Ascending aorta (tissue), 2 donors: ENCODE measurements at regions not wholly inside any gene's neighbourhood (a gene's known extent, or its start where the extent isn't known, plus 50 kb on each side); places are given as distances from the start of the nearest gene placed in this dataset.

Source experiments
- DNase-seq, 2 donors: peaks; one replicate each; pipeline ENCODE4 v3.0.0-alpha.2; 2019; ENCODE audit warnings: low spot score in 2 of 2
- H3K27ac ChIP-seq, 2 donors: fragments of 200-600 bp; sonication (generic); one replicate each; pipeline ENCODE4 v1.5.1; 2016 to 2017; ENCODE audit warnings: mild to moderate bottlenecking in 1 of 2
- H3K27me3 ChIP-seq: fragments of 200-600 bp; sonication (generic); one replicate; pipeline ENCODE4 v1.5.1; 2017
- H3K36me3 ChIP-seq, 2 donors: fragments of 200-600 bp; sonication (generic); one replicate each; pipeline ENCODE4 v1.5.1; 2016
- H3K4me1 ChIP-seq, 2 donors: fragments of 200-600 bp; sonication (generic); one replicate each; pipeline ENCODE4 v1.5.1; 2016 to 2017; ENCODE audit warnings: mild to moderate bottlenecking in 1 of 2
- H3K4me3 ChIP-seq, 2 donors: fragments of 200-600 bp; sonication (generic); one replicate each; pipeline ENCODE4 v1.5.1; 2016 to 2017; ENCODE audit warnings: mild to moderate bottlenecking in 1 of 2
- H3K9me3 ChIP-seq, 2 donors: fragments of 200-600 bp; sonication (generic); one replicate each; pipeline ENCODE4 v1.5.1; 2016
- intact Hi-C: fragments of 100-400 bp; cut with DNase I; formaldehyde crosslinking; loops from one replicate; pipeline ENCODE4 v1.15.1; 2023
- TF ChIP-seq, protein P1 (sequence below), 3 experiments: fragments of 200-600 bp in 2 of 3; fragments of 450-650 bp in 1 of 3; sonication (generic) in 2 of 3; IDR thresholded peaks; one replicate each; pipeline ENCODE4 v1.5.1; 2016 to 2019; ENCODE audit warnings: antibody characterized with exemption in 3 of 3, mild to moderate bottlenecking in 1 of 3, moderate library complexity in 1 of 3

GRCh38 chr18:43481069-43481468 is 203.8 kb upstream of the SYT4 start:
- intact Hi-C loops, result no loop called here
- TF ChIP-seq, protein P1, sequence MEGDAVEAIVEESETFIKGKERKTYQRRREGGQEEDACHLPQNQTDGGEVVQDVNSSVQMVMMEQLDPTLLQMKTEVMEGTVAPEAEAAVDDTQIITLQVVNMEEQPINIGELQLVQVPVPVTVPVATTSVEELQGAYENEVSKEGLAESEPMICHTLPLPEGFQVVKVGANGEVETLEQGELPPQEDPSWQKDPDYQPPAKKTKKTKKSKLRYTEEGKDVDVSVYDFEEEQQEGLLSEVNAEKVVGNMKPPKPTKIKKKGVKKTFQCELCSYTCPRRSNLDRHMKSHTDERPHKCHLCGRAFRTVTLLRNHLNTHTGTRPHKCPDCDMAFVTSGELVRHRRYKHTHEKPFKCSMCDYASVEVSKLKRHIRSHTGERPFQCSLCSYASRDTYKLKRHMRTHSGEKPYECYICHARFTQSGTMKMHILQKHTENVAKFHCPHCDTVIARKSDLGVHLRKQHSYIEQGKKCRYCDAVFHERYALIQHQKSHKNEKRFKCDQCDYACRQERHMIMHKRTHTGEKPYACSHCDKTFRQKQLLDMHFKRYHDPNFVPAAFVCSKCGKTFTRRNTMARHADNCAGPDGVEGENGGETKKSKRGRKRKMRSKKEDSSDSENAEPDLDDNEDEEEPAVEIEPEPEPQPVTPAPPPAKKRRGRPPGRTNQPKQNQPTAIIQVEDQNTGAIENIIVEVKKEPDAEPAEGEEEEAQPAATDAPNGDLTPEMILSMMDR (IDR thresholded peaks at IDR 0.05), result no peak
- Histone ChIP-seq H3K9me3 (no peaks in the 10 kb centered on the region), H3K27ac (no peak overlapping the region), H3K4me3 (no peak overlapping the region), H3K27me3 (no peaks in the 10 kb centered on the region), H3K36me3 (no peaks in the 10 kb centered on the region), H3K4me1 (no peaks in the 10 kb centered on the region)
- DNase-seq, result no peak

DNA sequence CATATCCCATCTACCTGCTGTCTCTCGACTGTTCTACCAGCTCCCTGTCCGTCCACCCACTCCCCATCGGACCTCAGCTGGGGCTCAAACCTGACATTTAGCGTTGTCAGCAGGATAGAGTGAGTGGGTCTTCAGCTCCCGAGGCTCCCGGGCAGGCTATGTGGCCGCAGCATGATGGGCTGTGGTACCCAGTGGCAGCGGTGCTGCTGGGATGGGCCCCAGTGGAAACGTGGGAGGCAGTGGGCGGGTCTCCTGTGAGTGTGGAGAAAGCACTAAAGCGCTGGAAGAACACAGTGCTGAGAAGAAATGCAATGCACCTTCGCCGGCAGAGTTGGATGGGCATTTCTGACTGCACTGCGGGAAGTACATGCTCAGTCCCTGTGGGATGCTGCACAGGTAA is 204.8 kb upstream of the SYT4 start:
- TF ChIP-seq, protein P1 (IDR thresholded peaks at IDR 0.05), result no peak
- no peak for DNase-seq
- no peaks in the 10 kb centered on the region for H3K9me3 ChIP-seq
- no peak overlapping the region for H3K27ac ChIP-seq
- H3K4me3 ChIP-seq, result no peak overlapping the region
- no peaks in the 10 kb centered on the region for H3K36me3 ChIP-seq
- H3K27me3 ChIP-seq, result no peaks in the 10 kb centered on the region
- no peaks in the 10 kb centered on the region for H3K4me1 ChIP-seq
- intact Hi-C loops, result no loop called here

- TF ChIP-seq, protein P1 (IDR thresholded peaks at IDR 0.05), result no peak
- Histone ChIP-seq H3K27me3 (no peaks in the 10 kb centered on the region), H3K9me3 (no peaks in the 10 kb centered on the region), H3K27ac (no peak overlapping the region), H3K36me3 (no peaks in the 10 kb centered on the region), H3K4me1 (no peaks in the 10 kb centered on the region), H3K4me3 (no peak overlapping the region)
- intact Hi-C loops, result no loop called here
- DNase-seq, result no peak
Measured at GRCh38 chr18:43482600-43482999, 205.3 kb upstream of the SYT4 start.

GRCh38 chr18:43484710-43485109 is 207.4 kb upstream of the SYT4 start:
- H3K27ac ChIP-seq, result no peak overlapping the region
- no peak for DNase-seq
- intact Hi-C loops, result no loop called here
- H3K4me1 ChIP-seq, result no peaks in the 10 kb centered on the region
- H3K36me3 ChIP-seq, result no peaks in the 10 kb centered on the region
- no peaks in the 10 kb centered on the region for H3K27me3 ChIP-seq
- TF ChIP-seq, protein P1 (IDR thresholded peaks at IDR 0.05), result no peak
- no peaks in the 10 kb centered on the region for H3K9me3 ChIP-seq
- H3K4me3 ChIP-seq, result no peak overlapping the region

DNA sequence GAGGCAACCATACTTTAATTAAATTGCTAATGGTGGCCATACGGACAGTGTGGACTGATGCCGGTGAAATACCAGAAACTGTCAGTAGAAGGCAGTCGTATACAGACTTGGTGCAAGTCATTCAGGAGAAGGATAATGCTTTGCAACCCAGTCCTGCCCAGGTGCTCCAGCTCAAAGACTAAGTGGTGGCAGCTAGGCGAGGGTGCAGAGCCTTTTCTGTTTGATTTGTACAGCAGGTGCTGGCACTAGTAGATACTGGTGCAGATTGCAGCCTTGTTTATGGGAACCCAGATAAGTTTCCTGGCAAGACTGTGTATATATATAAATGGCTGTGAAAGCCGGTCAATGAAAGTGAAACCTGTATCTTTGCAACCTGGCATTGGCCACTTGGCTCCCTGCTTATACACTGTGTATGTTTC is 208.3 kb upstream of the SYT4 start:
- H3K27me3 ChIP-seq, result no peaks in the 10 kb centered on the region
- H3K4me3 ChIP-seq, result no peak overlapping the region
- no peaks in the 10 kb centered on the region for H3K36me3 ChIP-seq
- H3K27ac ChIP-seq, result no peak overlapping the region
- TF ChIP-seq, protein P1 (IDR thresholded peaks at IDR 0.05), result no peak
- H3K9me3 ChIP-seq, result no peaks in the 10 kb centered on the region
- H3K4me1 ChIP-seq, result no peaks in the 10 kb centered on the region
- no peak for DNase-seq
- intact Hi-C loops, result no loop called here

GRCh38 chr18:43486462-43486861 is 209.2 kb upstream of the SYT4 start:
- no peaks in the 10 kb centered on the region for H3K36me3 ChIP-seq
- no peak overlapping the region for H3K27ac ChIP-seq
- no peaks in the 10 kb centered on the region for H3K9me3 ChIP-seq
- H3K4me1 ChIP-seq, result no peaks in the 10 kb centered on the region
- no peaks in the 10 kb centered on the region for H3K27me3 ChIP-seq
- intact Hi-C loops, result no loop called here
- H3K4me3 ChIP-seq, result no peak overlapping the region
- no peak for DNase-seq
- TF ChIP-seq, protein P1 (IDR thresholded peaks at IDR 0.05), result no peak
